ENCODE measurements at regions not wholly inside any gene's neighbourhood (a gene's known extent, or its start where the extent isn't known, plus 50 kb on each side); places are given as distances from the start of the nearest gene placed in this dataset.
A peak's percentile ranks its signal among the peaks of the same experiment; 100 is the strongest.

- H3K4me3 ChIP-seq (ENCODE audit: low read depth, low read length), result no peak overlapping the region
- no peak for TF ChIP-seq CTCF (IDR thresholded peaks at IDR 0.05; ENCODE audit: low read depth, low read length)
Measured at GRCh38 chr3:105988540-105989212, 119.9 kb upstream of the CBLB start.

GRCh38 chr3:105996781-105997180, 128.0 kb upstream of the CBLB start:
- TF ChIP-seq CTCF (IDR thresholded peaks at IDR 0.05; ENCODE audit: low read depth, low read length), result no peak
- no peak overlapping the region for H3K4me3 ChIP-seq (ENCODE audit: low read depth, low read length)

GRCh38 chr3:105997466-105997799, 128.6 kb upstream of the CBLB start:
- no peak overlapping the region for H3K4me3 ChIP-seq (ENCODE audit: low read depth, low read length)
- TF ChIP-seq CTCF (IDR thresholded peaks at IDR 0.05; ENCODE audit: low read depth, low read length), result no peak

GRCh38 chr3:105997800-105998526, 129.2 kb upstream of the CBLB start:
- TF ChIP-seq CTCF (IDR thresholded peaks at IDR 0.05; ENCODE audit: low read depth, low read length), result no peak
- H3K4me3 ChIP-seq (ENCODE audit: low read depth, low read length), result peak overlapping the region; percentile 47

GRCh38 chr3:105999856-106000255, 131.0 kb upstream of the CBLB start:
- no peak for TF ChIP-seq CTCF (IDR thresholded peaks at IDR 0.05; ENCODE audit: low read depth, low read length)
- H3K4me3 ChIP-seq (ENCODE audit: low read depth, low read length), result no peak overlapping the region

- no peak overlapping the region for H3K4me3 ChIP-seq (ENCODE audit: low read depth, low read length)
- no peak for TF ChIP-seq CTCF (IDR thresholded peaks at IDR 0.05; ENCODE audit: low read depth, low read length)
Measured at GRCh38 chr3:106001923-106002322, 133.1 kb upstream of the CBLB start.

- H3K4me3 ChIP-seq (ENCODE audit: low read depth, low read length), result peak overlapping the region; percentile 52
- TF ChIP-seq CTCF (IDR thresholded peaks at IDR 0.05; ENCODE audit: low read depth, low read length), result no peak
Measured at GRCh38 chr3:106004137-106004681, 135.4 kb upstream of the CBLB start.

Measured in WI38 (cell line).